ENCODE measurements at regions not wholly inside any gene's neighbourhood (a gene's known extent, or its start where the extent isn't known, plus 50 kb on each side); places are given as distances from the start of the nearest gene placed in this dataset.

DNA sequence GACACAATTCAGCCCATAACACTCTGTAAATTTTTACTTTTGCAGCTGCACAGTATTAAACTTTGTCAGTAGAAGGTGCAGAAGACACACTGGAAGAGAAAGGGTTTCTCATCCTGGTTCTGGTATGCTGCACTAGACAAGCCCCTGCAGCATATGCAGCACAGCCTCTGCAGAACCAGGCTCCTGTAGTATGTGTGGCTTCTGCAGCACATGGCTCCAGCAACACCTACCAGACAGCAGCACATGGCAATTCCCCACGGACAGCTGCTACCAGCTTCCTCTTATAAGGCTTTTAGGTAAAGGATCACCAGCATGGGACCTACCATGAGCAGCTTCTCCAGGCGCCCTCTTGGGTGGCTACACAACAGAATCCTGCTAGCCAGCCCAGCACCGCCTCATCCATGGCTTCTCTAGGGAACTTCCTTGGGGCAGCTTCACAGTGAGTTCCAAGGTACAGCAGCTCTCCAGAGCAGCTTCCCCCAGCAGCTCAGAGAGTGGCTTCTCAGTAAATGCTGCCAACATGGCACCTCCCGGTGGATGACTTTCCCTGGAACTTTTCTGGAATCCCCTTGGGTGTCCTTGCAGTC lies 534.4 kb upstream of the CXADR start:
- no peak for DNase-seq

DNA sequence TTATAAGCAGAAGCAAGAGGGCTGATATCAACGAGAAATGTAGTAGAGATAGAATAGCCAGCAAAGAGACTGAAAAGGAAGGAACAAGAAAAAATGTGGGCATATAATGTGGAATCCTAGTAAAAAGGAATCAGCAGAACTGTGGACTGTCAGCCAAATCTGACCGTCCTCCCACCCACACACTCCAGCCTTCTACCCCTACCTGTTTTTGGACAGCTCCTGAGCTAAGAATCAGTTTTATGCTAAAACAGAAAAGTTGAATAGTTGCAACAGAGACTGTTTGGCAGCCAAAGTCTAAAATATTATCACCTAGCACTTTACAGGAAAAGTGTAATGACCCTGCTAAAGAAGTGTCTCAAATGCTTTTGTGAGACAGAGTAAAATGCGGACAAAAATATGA lies 533.3 kb upstream of the CXADR start:
- no peak for DNase-seq

DNA sequence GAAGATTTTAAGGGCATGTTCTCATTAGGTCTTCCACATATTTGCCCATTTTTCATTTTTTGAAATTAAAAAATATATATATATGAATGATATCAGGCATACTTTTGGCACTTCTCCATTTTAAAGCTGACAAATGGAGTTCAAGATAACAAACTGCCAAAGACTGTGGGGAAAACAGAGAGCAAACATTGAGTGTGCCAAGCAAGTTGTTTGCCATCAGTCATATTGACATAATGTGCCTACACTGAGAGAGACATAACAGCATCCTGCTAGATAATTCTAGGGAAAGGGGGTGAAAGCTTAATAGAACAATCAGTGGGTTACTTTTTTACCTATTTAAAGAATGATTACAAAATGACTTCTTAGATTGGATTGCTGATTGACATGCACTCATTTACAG lies 529.4 kb upstream of the CXADR start:
- DNase-seq: no peak

DNA sequence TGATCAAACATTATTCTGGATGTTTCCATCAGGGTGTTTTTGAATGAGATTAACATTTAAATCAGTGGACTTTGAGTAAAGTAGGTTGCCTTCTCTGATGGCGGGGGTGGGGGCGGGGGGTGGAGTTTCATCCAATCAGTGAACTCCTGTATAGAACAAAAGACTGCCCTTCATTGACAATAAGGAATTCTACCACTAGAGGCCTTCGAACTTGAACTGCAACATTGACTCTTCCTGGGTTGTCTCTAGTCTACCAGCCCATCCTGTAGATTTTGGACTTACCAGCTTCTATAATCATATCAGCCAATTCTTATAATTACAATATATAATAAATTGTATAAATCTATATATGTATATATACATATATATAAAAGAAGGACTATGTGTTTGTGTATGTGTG lies 520.4 kb upstream of the CXADR start:
- DNase-seq: no peak

DNA sequence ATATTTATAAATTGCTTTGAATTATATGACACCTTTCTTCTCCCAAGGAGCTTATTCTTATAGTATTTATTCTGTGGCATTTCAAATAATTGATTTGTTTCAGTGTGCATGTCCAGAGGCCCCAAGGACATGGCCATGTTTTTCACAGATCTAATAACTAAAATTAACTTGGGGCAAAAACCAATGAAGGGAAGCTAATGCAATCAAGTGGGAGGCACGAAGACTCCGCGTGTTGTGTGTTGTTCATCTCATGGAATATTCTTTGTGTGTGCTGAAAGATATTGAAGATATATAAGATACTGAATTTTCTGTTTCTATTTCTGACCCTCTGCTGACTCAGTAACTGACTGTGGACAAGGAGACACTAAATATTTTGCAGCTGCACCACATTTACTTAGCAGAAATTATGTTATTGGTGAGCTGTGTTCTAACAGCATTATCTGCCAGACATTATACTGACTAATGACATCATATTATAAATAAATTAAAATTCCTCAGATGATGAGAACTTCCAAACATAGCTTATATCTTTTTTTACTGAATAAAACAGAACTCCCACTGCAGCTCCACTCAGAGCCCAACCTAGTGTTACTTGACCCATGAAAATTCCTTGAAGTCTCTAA lies 519.3 kb upstream of the CXADR start:
- DNase-seq: no peak

DNA sequence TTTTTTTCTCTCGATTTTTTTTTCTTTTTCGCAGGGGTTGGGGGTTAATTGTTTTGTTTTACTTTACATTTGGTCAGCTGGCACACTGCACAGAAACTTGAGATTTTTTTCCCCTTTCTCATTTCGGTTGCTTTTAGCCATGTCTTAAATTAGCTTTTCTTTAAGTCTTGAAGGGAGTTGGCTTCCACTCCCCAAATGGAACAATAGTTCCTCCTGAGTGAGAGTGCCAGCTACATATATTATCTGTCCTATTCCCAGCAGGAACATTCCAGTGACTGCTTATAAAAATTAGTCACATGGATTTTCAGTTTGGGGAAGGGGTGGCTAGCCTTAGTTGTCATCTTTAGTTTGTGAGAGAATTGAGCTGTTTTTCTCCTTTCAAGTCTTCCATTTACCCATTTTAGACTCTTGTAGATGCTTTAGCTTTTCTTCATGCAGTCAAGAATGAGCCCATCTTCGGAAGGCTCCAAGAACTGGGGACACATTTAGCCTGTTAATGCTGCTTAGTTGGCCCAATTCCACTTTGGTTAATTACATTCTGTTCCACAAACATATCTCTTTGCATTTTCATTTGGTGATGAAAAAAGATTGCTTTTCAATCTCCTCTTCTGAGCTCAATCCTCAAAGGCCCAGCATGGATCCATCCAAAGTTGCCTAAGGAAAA lies 510.1 kb upstream of the CXADR start:
- no peak for DNase-seq

DNA sequence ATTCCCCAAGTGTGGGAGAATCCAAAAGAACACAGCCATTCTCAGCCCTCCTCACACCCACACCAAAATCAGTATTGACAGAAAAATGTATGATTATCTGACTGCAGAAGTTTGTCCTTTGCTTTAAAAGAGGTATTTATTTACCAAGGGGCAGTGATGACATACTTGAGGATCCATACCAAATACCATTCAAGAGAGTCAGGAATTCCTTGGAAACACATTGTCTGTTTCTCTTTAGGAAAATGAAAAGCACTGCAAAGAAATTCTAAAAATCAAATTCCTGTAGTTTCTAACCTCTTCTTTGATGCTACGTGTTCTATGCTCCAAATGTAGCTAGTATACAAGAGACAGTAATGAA lies 509.6 kb upstream of the CXADR start:
- no peak for DNase-seq

DNA sequence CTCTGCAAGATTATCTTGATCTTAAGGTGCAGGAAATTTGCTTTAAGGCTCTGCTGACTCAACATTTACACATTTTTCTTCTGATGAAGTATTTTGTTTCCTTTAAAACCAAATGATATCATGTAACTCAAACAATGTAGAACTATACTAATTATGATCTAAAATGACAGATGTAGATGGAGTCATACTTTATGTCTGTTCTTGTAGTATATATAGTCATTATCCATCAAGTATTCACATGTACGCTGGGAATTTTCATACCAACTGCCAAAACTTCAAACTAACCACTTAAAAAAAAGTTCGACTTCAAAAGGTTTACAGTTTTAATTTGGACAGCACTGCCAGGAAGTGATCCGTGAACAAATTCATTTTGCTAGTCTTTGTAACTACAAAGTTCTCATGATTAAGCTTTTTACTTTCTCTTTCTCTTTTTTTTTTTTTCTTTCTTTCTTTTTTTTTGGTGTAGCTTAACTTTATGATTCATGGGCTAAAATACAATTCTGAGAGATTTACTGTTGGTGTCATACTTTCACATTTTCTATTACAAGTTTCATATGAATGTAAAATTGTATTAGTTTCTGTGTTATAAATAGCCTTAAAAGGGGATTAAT lies 509.0 kb upstream of the CXADR start:
- no peak for DNase-seq

DNA sequence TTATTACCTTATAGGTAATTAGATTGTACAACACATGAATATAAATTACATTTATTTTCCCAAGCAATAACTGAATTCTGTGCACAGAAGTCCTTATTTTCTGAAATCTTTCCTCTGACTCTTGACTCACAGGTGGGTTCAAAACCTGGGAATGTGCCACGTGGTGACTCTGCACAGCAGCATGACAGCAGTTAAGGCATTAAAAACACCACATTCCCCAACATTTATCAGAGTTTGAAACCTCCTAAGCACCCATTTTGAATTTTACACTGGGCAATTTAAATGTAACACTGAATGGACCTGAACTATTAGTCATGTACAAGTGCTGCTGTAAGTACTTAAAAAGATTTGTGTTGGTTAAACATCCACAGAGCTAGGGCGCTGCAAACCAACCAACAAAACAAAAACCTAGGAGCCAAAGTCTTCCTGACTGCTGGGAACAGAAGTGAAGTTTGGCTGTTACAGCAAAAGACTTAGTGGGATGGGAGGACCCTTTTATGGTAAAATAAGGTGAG lies 480.6 kb upstream of the CXADR start:
- no peak for DNase-seq

DNA sequence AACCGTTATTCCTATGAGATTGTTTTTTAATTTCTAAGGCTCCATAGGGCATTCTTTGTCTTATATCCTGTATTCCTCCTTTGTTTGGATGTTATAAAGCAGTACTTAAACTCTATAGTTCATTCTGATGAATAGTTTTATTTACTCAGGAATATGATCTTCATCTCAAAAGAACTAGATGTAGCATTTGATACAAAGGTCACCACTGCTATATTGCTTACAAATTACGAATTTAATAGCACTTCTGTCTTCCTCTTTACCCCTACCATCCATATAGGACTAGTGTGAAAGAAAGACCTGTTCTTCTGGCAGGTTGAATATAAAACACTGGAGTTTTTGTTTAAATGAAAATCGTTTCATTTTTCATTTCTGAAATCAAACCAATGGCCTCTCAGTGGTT lies 468.1 kb upstream of the CXADR start:
- no peak for DNase-seq

DNA sequence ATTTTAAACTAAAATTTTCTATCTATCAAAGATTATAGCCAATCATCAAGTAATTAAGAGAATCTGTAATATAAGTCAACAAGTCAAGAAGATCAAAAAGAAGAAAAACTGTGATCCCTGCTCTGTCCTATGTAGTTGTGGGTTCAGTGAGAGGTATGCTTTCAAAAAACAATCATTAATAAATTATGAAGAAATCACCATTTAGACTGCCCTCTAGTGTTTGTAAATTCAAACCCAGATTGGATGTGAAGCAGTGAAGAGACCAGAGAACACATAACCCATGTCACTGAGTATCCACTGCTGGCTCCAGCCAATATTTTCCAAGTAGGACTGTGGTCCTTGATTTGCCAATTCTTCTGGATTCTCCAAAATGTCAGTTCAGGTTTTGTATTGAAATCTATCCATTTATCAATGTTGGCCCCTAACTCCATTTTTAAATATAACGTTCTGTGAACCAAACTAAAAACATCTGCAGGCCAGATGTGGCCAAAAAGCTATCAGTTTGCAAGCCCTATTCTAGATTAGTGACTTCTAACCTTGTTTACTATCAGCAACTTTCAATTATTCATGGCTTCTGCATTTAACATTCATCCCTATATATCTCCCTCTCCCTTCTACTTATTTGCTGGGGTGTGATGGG lies 467.5 kb upstream of the CXADR start:
- DNase-seq: no peak

DNA sequence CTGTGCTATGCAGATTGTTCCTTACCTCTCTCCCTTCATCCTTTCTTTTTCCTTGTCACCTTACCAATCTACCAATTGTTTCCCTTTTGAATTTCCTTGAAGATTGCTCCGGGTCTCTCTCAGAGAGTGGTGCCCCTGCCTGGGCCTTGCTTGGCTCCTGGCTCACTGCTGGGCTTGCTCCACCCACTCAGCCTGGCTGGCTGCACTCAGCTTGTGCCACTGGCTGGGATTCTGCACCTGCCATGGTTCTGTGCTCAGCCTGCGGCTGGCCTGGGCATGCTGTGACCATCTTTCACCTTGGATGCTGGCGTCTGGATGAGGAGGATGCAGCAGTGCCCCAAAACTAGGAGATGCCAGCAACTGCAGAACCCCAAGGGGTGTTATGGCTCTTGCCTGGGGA lies 463.9 kb upstream of the CXADR start:
- no peak for DNase-seq

DNA sequence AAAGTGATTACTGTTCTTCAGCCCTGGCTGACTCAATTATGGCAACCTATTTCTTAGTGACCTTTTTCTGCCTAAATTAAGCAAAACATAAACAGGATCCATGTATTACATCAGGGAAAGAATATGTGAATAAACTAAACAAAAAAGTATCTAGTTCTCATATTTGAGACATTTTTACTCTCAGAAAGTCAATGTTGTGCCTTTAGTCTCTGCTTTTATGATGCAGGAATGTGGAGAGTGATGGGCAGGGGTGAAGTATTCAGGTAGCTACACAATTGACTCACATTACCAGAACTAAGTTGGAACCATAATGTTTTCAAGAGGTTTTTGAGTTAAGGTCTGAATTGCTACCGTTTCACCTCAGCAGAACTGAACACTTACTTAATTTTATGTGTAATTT lies 462.7 kb upstream of the CXADR start:
- DNase-seq: no peak

DNA sequence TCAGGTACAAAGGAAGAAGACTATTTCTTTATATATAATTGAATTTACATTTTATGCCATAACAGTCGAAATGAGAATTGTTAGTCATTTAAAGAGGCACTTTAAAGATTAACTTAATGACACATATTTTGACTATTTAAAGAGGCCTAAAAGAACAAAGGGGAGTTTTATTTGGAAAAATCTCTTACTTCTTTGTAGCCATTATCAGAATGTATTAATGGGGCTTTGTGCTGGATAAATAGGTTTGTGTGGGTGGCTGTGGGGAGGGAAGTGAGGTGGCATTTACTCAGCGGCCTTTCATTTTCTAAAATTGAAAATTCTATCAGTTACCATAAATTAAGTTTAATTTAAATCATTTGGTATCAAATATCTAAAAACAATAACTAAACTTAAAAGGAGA lies 462.2 kb upstream of the CXADR start:
- DNase-seq: no peak

DNA sequence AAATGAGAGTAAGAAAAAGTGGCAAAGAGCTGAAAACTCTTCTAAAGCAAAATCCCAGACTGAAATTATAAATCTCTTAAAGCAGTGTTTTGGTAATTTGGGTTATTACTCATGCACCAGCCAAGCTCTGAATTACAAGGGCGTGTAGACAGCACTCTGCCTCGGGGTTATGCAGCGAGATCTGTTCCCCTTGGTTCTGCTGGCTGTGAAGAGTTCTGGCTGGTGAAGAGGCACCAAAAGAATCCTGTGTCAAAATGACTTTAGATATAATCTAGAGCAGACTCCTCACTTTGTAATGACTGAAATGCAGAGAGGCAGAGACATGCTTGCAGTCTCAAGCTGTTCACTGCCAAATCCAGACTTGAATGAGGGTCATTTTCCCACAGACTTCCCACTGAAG lies 461.8 kb upstream of the CXADR start:
- DNase-seq: no peak

DNA sequence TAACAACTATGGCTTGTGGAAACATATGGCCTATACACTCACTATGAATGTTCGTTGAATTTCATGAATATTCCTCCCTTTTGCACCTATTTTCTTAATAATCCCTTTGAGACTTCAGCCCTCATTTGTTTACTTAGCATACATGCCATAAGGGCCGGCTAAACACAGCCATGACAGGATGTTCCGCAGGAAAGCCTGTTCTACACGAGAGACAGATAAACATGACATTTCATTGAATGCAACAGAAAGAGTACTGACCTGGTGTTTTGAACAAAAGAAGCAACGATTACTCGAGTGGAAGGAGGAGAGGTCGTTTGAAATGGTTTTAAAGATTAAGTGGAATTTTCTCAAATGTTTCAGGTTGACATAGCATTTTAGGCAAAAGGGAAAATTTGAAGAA lies 459.5 kb upstream of the CXADR start:
- DNase-seq: no peak

DNA sequence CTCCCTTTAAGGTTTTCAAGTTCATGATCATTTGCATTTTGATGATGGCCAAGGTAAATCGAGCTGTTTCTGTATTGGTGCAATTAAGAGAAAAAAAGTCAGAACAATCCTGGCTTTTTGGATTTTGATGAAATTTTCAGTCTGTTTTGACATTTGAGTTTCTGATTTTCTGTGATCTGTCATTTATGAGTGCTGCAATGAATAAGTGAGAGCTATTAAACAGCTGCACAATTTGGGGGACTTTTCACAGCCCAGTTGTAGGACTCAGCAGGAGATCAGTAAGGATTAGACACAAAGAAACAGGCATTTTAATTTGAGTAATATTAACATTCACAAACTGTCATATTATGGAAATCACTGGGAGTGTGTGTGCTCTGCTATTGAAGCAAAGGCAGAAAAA lies 452.9 kb upstream of the CXADR start:
- DNase-seq: no peak

DNA sequence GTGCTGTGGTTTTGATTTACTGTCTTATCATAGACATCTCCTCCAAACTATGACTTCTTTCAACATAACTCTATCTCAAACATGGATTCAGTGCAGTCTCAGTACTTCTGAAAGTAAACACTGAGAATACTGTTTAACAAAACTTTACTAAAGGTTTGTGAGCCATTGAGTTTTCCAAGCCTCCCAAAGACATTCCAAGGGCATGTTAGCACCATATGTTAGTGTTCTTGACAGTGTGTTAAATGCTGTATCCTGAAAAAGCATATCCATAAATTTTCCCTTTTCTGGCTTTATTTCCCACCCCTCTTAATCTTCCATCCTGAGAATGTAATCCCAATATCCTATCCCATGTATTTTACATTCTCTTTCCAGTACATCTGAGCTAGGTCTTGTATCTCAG lies 446.8 kb upstream of the CXADR start:
- no peak for DNase-seq

DNA sequence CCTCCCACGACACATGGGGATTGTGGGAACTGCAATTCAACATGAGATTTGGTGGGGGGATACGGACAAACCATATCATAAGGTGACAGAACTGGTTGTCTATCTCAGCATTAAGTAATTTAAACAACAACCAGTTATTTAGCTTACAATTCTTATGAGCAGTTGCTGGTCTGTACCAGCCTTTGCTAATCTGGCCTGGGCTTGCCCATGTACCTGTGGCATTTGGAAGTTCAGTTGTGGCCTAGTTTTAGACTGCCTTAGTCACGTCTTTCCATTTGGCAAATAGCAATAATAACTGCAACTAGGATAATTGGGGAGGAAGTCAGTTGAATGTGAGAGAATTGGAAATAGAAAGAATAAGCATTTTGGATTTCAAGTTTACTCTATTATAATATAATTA lies 441.8 kb upstream of the CXADR start:
- DNase-seq: no peak

DNA sequence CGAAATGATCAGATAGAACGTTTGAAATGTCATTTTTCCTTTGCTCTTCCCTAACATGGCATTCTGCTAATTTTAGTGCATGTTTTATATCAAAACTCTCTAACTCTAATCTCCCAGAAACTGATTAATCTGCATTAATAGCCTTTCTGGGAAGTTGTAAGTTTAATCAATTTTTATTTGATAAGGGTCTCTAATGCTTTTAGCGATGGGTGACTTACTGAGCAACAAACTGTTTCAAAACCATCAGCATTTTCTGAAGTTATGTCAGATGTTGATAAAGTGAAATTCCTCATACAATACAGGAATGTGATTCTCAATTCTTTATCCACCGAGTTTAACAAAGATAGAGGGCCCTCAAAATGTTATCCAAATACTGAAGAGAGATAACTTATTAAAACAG lies 431.6 kb upstream of the CXADR start:
- DNase-seq: no peak

DNA sequence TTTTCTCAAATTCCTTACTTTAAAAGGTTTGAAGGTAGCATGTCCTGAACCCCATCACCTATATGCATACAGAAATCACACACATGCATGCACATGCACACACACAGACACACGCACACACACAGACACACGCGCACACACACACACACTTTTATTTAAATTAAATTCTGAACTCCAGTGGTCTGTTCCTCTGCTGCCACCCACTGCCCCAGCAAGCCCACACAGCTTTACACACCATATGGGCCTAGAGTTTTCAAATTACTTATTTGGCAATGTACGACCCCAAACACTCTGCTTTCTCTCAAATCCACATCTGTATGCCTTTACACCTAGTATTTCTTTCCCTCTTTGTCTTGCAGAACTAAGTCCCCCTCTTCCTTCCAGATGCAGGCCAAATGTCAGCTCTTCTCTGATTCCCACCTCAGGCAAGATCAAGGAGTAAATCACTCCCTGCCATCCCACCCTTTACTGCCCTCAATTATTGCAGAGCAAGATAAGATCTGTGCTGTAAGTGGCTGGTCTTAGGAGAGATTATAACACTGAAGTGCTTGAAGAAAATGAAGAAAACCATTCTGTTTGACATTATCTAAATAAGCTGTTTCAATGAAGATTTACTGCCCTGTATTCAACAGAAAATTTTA lies 429.9 kb upstream of the CXADR start:
- no peak for DNase-seq

DNA sequence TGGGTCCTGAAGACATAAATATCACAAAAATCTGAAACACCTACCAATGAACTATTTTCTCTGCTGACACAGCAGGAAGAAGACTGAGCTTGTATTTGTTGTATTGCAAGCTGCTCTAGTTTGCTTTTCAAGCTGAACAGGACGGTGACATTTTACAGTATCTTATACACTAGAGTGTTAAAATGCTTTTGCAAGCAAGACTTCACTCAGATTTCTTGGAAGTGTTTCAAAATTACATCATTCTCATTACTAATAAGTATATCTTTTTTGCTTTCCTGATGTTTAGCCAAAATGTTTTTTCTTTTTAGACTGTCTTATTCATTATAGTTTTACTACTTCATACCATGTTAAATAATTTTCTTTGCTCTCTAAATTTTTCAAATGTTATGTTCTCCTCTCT lies 427.1 kb upstream of the CXADR start:
- DNase-seq: no peak

DNA sequence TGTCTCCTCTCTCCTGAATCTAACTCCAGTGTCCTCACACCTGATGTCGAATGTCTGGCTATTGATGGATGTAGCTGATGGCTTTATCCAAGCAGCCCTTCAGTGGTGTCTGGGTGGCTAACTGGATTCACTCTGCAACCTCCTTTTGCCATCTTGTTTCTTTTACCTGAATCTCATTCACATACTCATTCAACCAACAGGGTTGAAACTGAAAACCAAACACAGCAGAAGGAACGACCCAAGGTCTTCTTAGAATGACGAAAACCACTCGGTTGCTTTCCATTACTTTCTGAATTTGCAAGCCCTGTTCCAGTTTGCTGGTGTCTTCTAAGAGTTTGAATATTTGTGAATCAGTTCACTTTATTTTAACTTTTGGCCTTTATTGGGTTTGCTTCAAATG lies 424.3 kb upstream of the CXADR start:
- no peak for DNase-seq

Measured in NCI-H1930 (cell line).